ENCODE measurements at regions not wholly inside any gene's neighbourhood (a gene's known extent, or its start where the extent isn't known, plus 50 kb on each side); places are given as distances from the start of the nearest gene placed in this dataset.

- no peak for DNase-seq (ENCODE audit: low read depth, low spot score)
- ChIA-PET POLR2A (no interaction called here), CTCF (no interaction called here)
- no peak overlapping the region for H3K4me3 ChIP-seq (ENCODE audit: low read depth, low read length)
- no peak for TF ChIP-seq CTCF (IDR thresholded peaks at IDR 0.05; ENCODE audit: insufficient read depth, low read length, missing control alignments)
Observed at GRCh38 chr4:32470087-32470585, 1750.0 kb downstream of the PCDH7 start.

DNA sequence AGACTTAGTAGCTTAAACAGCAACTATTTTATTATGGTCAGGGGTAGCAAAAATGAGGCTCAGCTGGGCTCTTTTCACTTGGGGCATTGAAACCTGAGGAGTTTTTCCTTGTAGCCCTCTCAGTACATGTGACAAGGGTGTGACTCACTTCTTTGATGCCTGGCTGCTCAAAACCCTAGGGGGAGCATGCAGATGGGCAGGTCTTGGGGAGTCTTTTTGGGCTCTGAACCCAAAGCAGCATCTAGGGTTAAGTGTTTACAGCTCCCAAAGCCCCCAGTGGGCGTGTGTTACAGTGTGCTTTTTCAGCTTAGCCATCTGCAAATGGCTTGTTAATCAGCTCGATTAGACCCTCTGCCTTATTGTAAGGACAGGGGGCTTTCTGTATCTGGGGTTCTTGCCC lies 1752.7 kb downstream of the PCDH7 start:
- DNase-seq (ENCODE audit: low read depth, low spot score) = no peak
- no peak for TF ChIP-seq CTCF (IDR thresholded peaks at IDR 0.05; ENCODE audit: insufficient read depth, low read length, missing control alignments)
- ChIA-PET CTCF (no interaction called here), POLR2A (no interaction called here)
- no peak overlapping the region for H3K4me3 ChIP-seq (ENCODE audit: low read depth, low read length)

DNA sequence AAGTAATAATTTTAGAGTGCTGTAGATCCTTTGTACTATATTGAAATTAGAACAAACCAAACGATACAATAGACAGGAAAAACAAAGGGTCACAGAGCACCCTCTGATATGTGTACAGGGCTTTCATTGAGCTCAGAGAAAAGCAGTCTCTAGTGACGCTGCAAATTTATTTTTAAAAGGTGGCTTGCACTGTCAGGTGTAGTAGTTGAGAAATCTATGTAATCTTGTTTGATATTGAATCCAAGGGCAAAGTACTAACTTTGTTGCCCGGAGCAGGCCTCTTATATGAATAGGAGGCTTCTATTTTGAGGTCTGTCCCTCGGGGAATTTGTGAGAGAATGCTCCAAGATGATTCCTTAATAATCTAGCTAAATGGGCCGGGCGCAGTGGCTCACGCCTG lies 1755.5 kb downstream of the PCDH7 start:
- POLR2A ChIA-PET = no interaction called here
- no peak for DNase-seq (ENCODE audit: low read depth, low spot score)
- H3K4me3 ChIP-seq (ENCODE audit: low read depth, low read length) = no peak overlapping the region
- TF ChIP-seq CTCF (IDR thresholded peaks at IDR 0.05; ENCODE audit: insufficient read depth, low read length, missing control alignments) = no peak
- CTCF ChIA-PET = no interaction called here

DNA sequence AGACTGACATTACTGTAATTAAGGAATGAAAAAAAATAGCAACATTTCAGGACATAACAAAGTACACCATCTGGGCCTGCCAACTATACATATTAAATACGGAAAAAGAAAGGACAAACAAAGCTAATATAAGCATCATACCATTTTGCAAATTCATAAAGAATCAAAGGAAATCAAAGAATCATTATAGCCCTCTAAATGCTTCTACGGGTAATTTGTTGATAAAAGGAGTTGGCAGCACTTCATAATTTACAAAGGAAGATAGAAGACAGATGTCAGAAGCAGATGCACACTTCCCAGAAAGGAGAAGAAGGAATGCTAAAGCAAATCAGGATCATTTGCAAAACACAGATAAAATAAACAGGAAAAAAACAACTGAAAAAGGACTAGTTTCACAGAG lies 1757.3 kb downstream of the PCDH7 start:
- H3K4me3 ChIP-seq (ENCODE audit: low read depth, low read length) = no peak overlapping the region
- CTCF ChIA-PET = no interaction called here
- no peak for DNase-seq (ENCODE audit: low read depth, low spot score)
- POLR2A ChIA-PET = no interaction called here
- TF ChIP-seq CTCF (IDR thresholded peaks at IDR 0.05; ENCODE audit: insufficient read depth, low read length, missing control alignments) = no peak

DNA sequence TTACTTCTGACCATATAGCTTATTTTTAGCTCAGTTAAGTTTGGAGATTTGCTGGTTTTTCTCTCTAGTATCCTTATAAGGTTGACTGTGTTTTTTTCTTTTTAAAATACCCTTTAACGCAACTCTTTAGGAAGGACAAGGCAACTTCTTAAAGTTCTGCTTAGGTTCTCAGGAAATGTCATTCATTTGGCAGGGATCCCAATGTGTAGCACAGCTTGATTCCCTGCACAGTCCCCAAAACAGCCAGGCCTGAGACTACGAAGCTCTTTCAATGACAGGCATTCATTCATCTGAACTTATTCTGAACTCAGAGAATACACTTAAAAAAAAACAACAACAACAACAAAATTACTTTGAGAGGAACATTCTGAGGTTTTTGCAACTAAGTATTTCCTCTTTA lies 1765.8 kb downstream of the PCDH7 start:
- DNase-seq (ENCODE audit: low read depth, low spot score) = no peak
- ChIA-PET POLR2A (no interaction called here), CTCF (no interaction called here)
- no peak overlapping the region for H3K4me3 ChIP-seq (ENCODE audit: low read depth, low read length)
- no peak for TF ChIP-seq CTCF (IDR thresholded peaks at IDR 0.05; ENCODE audit: insufficient read depth, low read length, missing control alignments)

GRCh38 chr4:32488690-32489089 lies 1768.5 kb downstream of the PCDH7 start:
- ChIA-PET POLR2A (no interaction called here), CTCF (no interaction called here)
- H3K4me3 ChIP-seq (ENCODE audit: low read depth, low read length) = no peak overlapping the region
- no peak for DNase-seq (ENCODE audit: low read depth, low spot score)
- TF ChIP-seq CTCF (IDR thresholded peaks at IDR 0.05; ENCODE audit: insufficient read depth, low read length, missing control alignments) = no peak
